ENCODE measurements at regions not wholly inside any gene's neighbourhood (a gene's known extent, or its start where the extent isn't known, plus 50 kb on each side); places are given as distances from the start of the nearest gene placed in this dataset.

GRCh38 chr1:54456361-54456760 is 50.2 kb upstream of the SSBP3 start:
- H3K27me3 ChIP-seq (ENCODE audit: control insufficient read depth, insufficient read depth, low read length): no peaks in the 10 kb centered on the region
- H3K4me2 ChIP-seq (ENCODE audit: extremely low read depth, insufficient read depth, low read length): no peak overlapping the region
- H3K9me3 ChIP-seq (ENCODE audit: control insufficient read depth, insufficient read depth, low read depth, low read length): no peaks in the 10 kb centered on the region
- no peak overlapping the region for H3K27ac ChIP-seq (ENCODE audit: insufficient read depth, low read length)
- H3K36me3 ChIP-seq (ENCODE audit: control insufficient read depth, insufficient read depth, low read length): no peaks in the 10 kb centered on the region
- no peak overlapping the region for H3K4me3 ChIP-seq (replicated peaks in 1 of 4; ENCODE audit: control extremely low read depth in 1 of 4, insufficient read depth in 1 of 4, low read depth in 3 of 4, low read length in 4 of 4)
- no peak overlapping the region for H2AFZ ChIP-seq (ENCODE audit: low read length)
- no peaks in the 10 kb centered on the region for H4K20me1 ChIP-seq (ENCODE audit: control insufficient read depth, extremely low read depth, insufficient read depth, low read length)
- H3K79me2 ChIP-seq (ENCODE audit: control insufficient read depth, insufficient read depth, low read length): no peaks in the 10 kb centered on the region
- no peak overlapping the region for H3K9ac ChIP-seq (ENCODE audit: insufficient read depth, low read length)
- no peak for DNase-seq (ENCODE audit: low read depth in 2 of 2)
- H3K4me1 ChIP-seq (ENCODE audit: control insufficient read depth, extremely low read depth, insufficient read depth, low read length): no peaks in the 10 kb centered on the region
- no peak for TF ChIP-seq CTCF (conservative IDR thresholded peaks at IDR 0.05 in 1 of 2, IDR thresholded peaks at IDR 0.05 in 1 of 2; ENCODE audit: low read depth in 1 of 2, low read length in 2 of 2)
- TF ChIP-seq EZH2 (IDR thresholded peaks at IDR 0.05; ENCODE audit: low read length, missing control alignments): no peak
